ENCODE measurements at regions not wholly inside any gene's neighbourhood (a gene's known extent, or its start where the extent isn't known, plus 50 kb on each side); places are given as distances from the start of the nearest gene placed in this dataset.
A peak's percentile ranks its signal among the peaks of the same experiment; 100 is the strongest.

GRCh38 chr18:41009926-41010325 is 945.1 kb upstream of the PIK3C3 start:
- Histone ChIP-seq H3K27ac (ENCODE audit: control insufficient read depth, insufficient read depth) (no peak overlapping the region), H2AFZ (ENCODE audit: control insufficient read depth, low read depth, low read length) (no peak overlapping the region), H3K4me2 (ENCODE audit: control insufficient read depth, insufficient read depth) (no peak overlapping the region), H3K9me3 (replicated peaks; ENCODE audit: control insufficient read depth, insufficient read depth, low read length) (no peaks in the 10 kb centered on the region), H3K4me3 (no peak overlapping the region), H3K4me1 (ENCODE audit: control insufficient read depth, insufficient read depth, low read length) (no peaks in the 10 kb centered on the region; the same call in 1 of the 2 replicates), H3K36me3 (ENCODE audit: control insufficient read depth in 2 of 2, insufficient read depth in 2 of 2, low read length in 1 of 2) (no peaks in the 10 kb centered on the region), H3K79me2 (ENCODE audit: control insufficient read depth, insufficient read depth, low read length) (no peaks in the 10 kb centered on the region), H3K9ac (ENCODE audit: control insufficient read depth, insufficient read depth, low read length) (no peak overlapping the region), H3K27me3 (replicated peaks in 1 of 2; ENCODE audit: control insufficient read depth in 2 of 2, insufficient read depth in 2 of 2, low read length in 1 of 2) (no peaks in the 10 kb centered on the region), H4K20me1 (ENCODE audit: control insufficient read depth, insufficient read depth) (no peaks in the 10 kb centered on the region)
- CTCF ChIA-PET = interaction anchor here (1.2 kb wide), 1 partner anchor 10 kb away, joined by 3 read pairs; no protein-coding TSS in a partner anchor
- in situ Hi-C loops (cut with MboI) = no loop called here
- POLR2A ChIA-PET = interaction anchor here (0.5 kb wide), 1 partner anchor 173 kb away, joined by 4 read pairs; no protein-coding TSS in a partner anchor
- SMC1A ChIA-PET (ENCODE audit: uncharacterized antibody, unreplicated experiment) = interaction anchor here (1.0 to 3.8 kb wide), 4 partner anchors 8 to 72 kb away, joined by 3 to 19 read pairs (median 4); no protein-coding TSS in a partner anchor
- intact Hi-C loops (cut with micrococcal nuclease; ENCODE audit: unreplicated experiment) = no loop called here
- no TSS peak for BruUV-seq (replicated peaks)
- ATAC-seq (peak; percentile 96), FAIRE-seq (no peak), DNase-seq (ENCODE audit: low read depth, low spot score) (peak; percentile 33)
- 25% methylated on average over 6 of the region's 6 CpGs for WGBS (ENCODE audit: insufficient coverage, insufficient replicate concordance, low lambda C conversion rate, missing lambda C conversion rate)
- RAD21 ChIA-PET (ENCODE audit: unreplicated experiment) = no interaction called here
- TF ChIP-seq SP1 (IDR thresholded peaks at IDR 0.05; ENCODE audit: low read depth, low read length) = no peak
- no peak for TF ChIP-seq RUNX3 (IDR thresholded peaks at IDR 0.05; ENCODE audit: low read length)
- no peak for TF ChIP-seq MXI1 (IDR thresholded peaks at IDR 0.05; ENCODE audit: low read depth, low read length)
- TF ChIP-seq SKIL (IDR thresholded peaks at IDR 0.05; ENCODE audit: low read depth, poor library complexity, severe bottlenecking) = peak; percentile 60
- TF ChIP-seq NBN (IDR thresholded peaks at IDR 0.05) = peak; percentile 49; the same call in 1 of the 2 replicates
- peak in 1 of 2 experiments; percentile 53; a peak in 1 of 4 replicates for TF ChIP-seq EP300 (IDR thresholded peaks at IDR 0.05; ENCODE audit: borderline replicate concordance in 1 of 2, control insufficient read depth in 1 of 2, low read depth in 2 of 2, low read length in 2 of 2)
- peak; percentile 76; the same call in 1 of the 2 replicates for TF ChIP-seq DPF2 (IDR thresholded peaks at IDR 0.05)
- peak; percentile 67 for TF ChIP-seq NR2F1 (conservative IDR thresholded peaks at IDR 0.05)
- peak; percentile 89 for TF ChIP-seq RELB (IDR thresholded peaks at IDR 0.05; ENCODE audit: low read depth)
- peak; percentile 38; the same call in 1 of the 2 replicates for TF ChIP-seq ZNF217 (IDR thresholded peaks at IDR 0.05)
- TF ChIP-seq PRDM15 (CRISPR knock-in tag; IDR thresholded peaks at IDR 0.05) = no peak
- TF ChIP-seq IKZF1 (conservative IDR thresholded peaks at IDR 0.05) = peak; percentile 85
- no peak for TF ChIP-seq CBFB (IDR thresholded peaks at IDR 0.05; ENCODE audit: low read depth)
- TF ChIP-seq PML (IDR thresholded peaks at IDR 0.05; ENCODE audit: low read length) = no peak
- TF ChIP-seq EGR1 (IDR thresholded peaks at IDR 0.05; ENCODE audit: borderline replicate concordance in 1 of 2, low read depth in 2 of 2, low read length in 2 of 2) = no peak
- TF ChIP-seq FOXK2 (IDR thresholded peaks at IDR 0.05) = no peak
- TF ChIP-seq ZBTB33 (IDR thresholded peaks at IDR 0.05) = no peak

Measured in GM12878 (cell line).